Colonic mucosa (tissue), 4 donors: ENCODE measurements at regions not wholly inside any gene's neighbourhood (a gene's known extent, or its start where the extent isn't known, plus 50 kb on each side); places are given as distances from the start of the nearest gene placed in this dataset.

ENCODE experiments used
- DNase-seq: peaks from one replicate; pipeline ENCODE4 v3.0.0-alpha.2; 2020
- H3K27ac ChIP-seq: fragments of 200-600 bp; one replicate; pipeline ENCODE4 v1.8.0; 2021
- H3K27me3 ChIP-seq: fragments of 200-600 bp; one replicate; pipeline ENCODE4 v1.8.0; 2021
- H3K36me3 ChIP-seq: fragments of 200-600 bp; one replicate; pipeline ENCODE4 v1.8.0; 2021
- H3K4me1 ChIP-seq: fragments of 200-600 bp; one replicate; pipeline ENCODE4 v1.8.0; 2021; ENCODE audit warnings: mild to moderate bottlenecking
- H3K4me3 ChIP-seq: fragments of 200-600 bp; one replicate; pipeline ENCODE4 v1.8.0; 2021
- H3K9ac ChIP-seq, 2 donors: one replicate each; pipeline ENCODE4 v1.7.0; 2013; ENCODE audit warnings: control low read depth in 2 of 2, low read depth in 2 of 2, low read length in 2 of 2
- H3K9me3 ChIP-seq: fragments of 200-600 bp; one replicate; pipeline ENCODE4 v1.8.0; 2021
- CTCF ChIP-seq: fragments of 200-600 bp; IDR thresholded peaks from one replicate; pipeline ENCODE4 v1.8.0; 2022; ENCODE audit warnings: antibody characterized with exemption, mild to moderate bottlenecking
- intact Hi-C: fragments of 100-400 bp; cut with DNase I; formaldehyde crosslinking; loops from one replicate; pipeline ENCODE4 v1.14.1; 2022
- donor health status: healthy.
- donor health status: DM: no; HTN: no; CAD: no.
- donor health status: DM: no; HTN: no; CAD: no.

- H3K36me3 ChIP-seq, result no peaks in the 10 kb centered on the region
- no peak overlapping the region for H3K9ac ChIP-seq
- H3K4me3 ChIP-seq, result no peak overlapping the region
- DNase-seq, result no peak
- H3K27me3 ChIP-seq, result no peaks in the 10 kb centered on the region
- no peaks in the 10 kb centered on the region for H3K9me3 ChIP-seq
- no peaks in the 10 kb centered on the region for H3K4me1 ChIP-seq
- TF ChIP-seq CTCF, result no peak
- no peak overlapping the region for H3K27ac ChIP-seq
- intact Hi-C loops, result no loop called here
Observed at GRCh38 chr16:8391257-8391656, 199.1 kb downstream of the TMEM114 start.

GRCh38 chr16:8388684-8389083 lies 201.6 kb downstream of the TMEM114 start:
- H3K9ac ChIP-seq, result no peak overlapping the region
- no peaks in the 10 kb centered on the region for H3K4me1 ChIP-seq
- intact Hi-C loops, result no loop called here
- no peak overlapping the region for H3K27ac ChIP-seq
- TF ChIP-seq CTCF, result no peak
- H3K27me3 ChIP-seq, result no peaks in the 10 kb centered on the region
- no peaks in the 10 kb centered on the region for H3K36me3 ChIP-seq
- no peaks in the 10 kb centered on the region for H3K9me3 ChIP-seq
- H3K4me3 ChIP-seq, result no peak overlapping the region
- no peak for DNase-seq

- H3K36me3 ChIP-seq, result no peaks in the 10 kb centered on the region
- TF ChIP-seq CTCF, result no peak
- DNase-seq, result no peak
- H3K9me3 ChIP-seq, result no peaks in the 10 kb centered on the region
- no peak overlapping the region for H3K4me3 ChIP-seq
- intact Hi-C loops, result no loop called here
- no peaks in the 10 kb centered on the region for H3K4me1 ChIP-seq
- H3K9ac ChIP-seq, result no peak overlapping the region
- no peak overlapping the region for H3K27ac ChIP-seq
- H3K27me3 ChIP-seq, result no peaks in the 10 kb centered on the region
Observed at GRCh38 chr16:8381814-8382213, 208.5 kb downstream of the TMEM114 start.

- intact Hi-C loops, result no loop called here
- Histone ChIP-seq H3K9me3 (no peaks in the 10 kb centered on the region), H3K36me3 (no peaks in the 10 kb centered on the region), H3K27me3 (no peaks in the 10 kb centered on the region), H3K4me1 (no peaks in the 10 kb centered on the region), H3K4me3 (no peak overlapping the region), H3K9ac (no peak overlapping the region), H3K27ac (no peak overlapping the region)
- TF ChIP-seq CTCF, result no peak
- DNase-seq, result no peak
Observed at GRCh38 chr16:8380311-8380710, 210.0 kb downstream of the TMEM114 start.

GRCh38 chr16:8377864-8378263 lies 212.4 kb downstream of the TMEM114 start:
- Histone ChIP-seq H3K4me1 (no peaks in the 10 kb centered on the region), H3K9me3 (no peaks in the 10 kb centered on the region), H3K27me3 (no peaks in the 10 kb centered on the region), H3K4me3 (no peak overlapping the region), H3K27ac (no peak overlapping the region), H3K36me3 (no peaks in the 10 kb centered on the region), H3K9ac (no peak overlapping the region)
- intact Hi-C loops, result no loop called here
- TF ChIP-seq CTCF, result no peak
- no peak for DNase-seq

- intact Hi-C loops, result no loop called here
- Histone ChIP-seq H3K27me3 (no peaks in the 10 kb centered on the region), H3K4me1 (no peaks in the 10 kb centered on the region), H3K9ac (no peak overlapping the region), H3K9me3 (no peaks in the 10 kb centered on the region), H3K4me3 (no peak overlapping the region), H3K27ac (no peak overlapping the region), H3K36me3 (no peaks in the 10 kb centered on the region)
- no peak for TF ChIP-seq CTCF
- DNase-seq, result no peak
Observed at GRCh38 chr16:8376858-8377257, 213.5 kb downstream of the TMEM114 start.
